Fibroblast of skin of right biceps (primary cell): ENCODE measurements at regions not wholly inside any gene's neighbourhood (a gene's known extent, or its start where the extent isn't known, plus 50 kb on each side); places are given as distances from the start of the nearest gene placed in this dataset.
A peak's percentile ranks its signal among the peaks of the same experiment; 100 is the strongest.

ENCODE experiments used
- DNase-seq: peaks from one replicate; pipeline ENCODE4 v3.0.0-alpha.2; 2013

DNA sequence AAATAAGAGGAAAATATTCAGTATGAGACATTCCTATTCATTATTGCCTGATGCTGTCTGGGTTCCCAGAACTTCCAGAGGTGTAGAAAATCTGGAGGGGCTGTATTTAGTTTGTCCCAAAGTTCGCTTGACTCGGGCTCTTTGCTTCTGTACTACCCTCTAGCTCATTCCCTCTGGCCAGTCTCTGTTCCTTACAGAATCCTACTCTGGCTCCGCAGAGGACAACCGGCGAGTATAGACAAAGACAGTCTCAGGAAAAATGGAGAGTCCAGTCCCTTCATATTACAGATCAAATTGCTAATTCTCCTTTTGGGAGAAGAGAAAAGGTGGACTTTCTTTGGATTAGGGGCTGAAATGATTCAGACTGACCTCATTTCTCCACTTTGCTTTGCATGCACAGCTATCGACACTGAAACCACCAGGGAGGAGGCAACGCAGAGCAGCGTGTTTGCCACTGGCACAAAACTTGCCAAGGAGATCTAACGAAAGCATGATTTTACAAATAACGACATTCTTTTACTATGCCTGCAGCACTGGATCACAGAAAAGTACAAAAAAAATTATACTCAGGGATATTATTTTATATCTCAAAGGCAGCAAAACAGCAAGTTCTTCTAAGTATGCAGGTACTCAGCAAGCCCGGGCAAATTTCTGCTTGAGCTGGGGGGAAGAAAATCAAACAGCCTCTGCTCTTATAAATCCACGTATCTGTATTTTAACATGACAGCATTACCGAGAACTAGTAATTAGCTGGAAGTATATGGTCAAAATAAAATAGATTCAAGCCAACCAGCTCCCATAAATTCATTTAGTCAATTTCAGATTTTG, 279.7 kb downstream of the NPR3 start:
- no peak for DNase-seq

DNA sequence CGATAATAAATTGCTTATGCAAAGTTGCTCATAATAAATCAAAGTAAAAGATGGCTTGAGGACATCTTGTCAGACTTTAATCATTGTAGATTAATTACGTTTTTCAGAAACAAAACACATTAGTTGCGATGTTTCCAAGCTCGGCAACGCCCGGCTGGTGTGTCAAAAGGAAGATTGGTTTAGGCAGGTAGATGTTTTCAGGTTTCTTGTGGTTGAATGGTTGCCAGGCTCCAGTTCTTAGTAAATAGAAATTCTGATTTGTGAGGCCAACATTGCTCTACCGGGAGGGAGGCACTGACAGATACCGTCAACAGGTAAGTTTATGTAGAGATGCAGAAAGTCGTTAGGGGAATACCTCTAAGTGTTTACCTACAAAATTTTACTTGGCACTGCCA, 280.3 kb downstream of the NPR3 start:
- DNase-seq = no peak

DNA sequence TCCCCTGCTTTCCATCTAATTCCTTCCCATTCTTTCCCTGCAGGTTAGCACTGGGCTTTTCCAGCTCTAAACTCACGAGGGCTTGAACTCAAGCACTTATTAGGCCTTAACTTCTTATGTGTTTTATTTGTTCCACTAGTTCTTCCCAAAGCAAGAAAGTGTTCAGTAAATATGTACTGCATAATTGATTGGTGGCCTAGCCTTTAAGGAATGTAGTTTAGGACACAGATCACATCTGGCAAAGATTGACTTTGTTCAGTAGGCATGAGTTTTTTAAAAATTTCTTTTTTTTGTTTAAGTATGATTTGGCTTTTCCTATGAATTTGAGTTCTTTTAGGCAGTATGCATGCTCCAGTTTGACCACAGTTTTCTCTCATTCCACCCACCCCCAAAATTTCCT, 285.2 kb downstream of the NPR3 start:
- no peak for DNase-seq

- no peak for DNase-seq
These were observed 297.8 kb downstream of the NPR3 start for GRCh38 chr5:33008751-33009418.

GRCh38 chr5:33010846-33011245, 299.7 kb downstream of the NPR3 start:
- DNase-seq = peak; percentile 59

DNA sequence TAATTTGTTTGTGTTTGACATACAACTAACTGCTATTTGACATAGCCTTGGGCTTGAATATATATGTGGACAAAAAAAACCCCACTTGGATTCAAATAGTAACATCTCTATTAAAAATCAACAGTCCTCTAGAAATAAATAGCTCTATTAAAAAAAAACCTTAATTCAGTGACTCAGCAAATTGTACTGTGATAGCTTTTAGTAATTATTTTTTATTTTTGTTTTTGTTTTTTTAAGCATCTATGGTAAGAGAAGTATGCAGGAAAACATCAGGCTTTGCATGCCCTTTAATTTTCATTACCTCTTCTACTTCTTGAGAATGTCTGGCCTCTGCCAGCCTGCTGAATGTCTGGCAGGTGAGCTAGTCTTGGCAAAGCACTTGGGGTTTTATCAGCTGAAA, 300.7 kb downstream of the NPR3 start:
- DNase-seq = no peak

DNA sequence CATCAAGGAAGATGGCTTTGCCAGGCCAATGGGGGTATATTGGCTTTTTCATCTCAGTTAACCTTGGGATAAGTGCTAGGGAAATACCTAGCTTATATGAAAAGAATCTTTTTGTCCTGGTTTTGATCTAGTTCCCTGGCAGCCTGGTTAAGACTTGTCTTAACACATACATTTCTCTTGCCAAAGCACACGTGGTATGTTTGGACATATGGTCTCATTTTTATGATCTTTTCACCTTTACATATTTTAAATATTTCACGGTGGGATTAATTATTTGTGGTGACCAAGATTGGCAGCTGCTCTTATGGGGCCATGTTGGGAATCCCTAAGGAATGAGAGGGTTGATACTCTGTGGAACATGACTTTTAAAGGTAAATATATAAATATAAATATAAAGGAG, 312.5 kb downstream of the NPR3 start:
- peak; percentile 48 for DNase-seq

- peak; percentile 59 for DNase-seq
These were observed 321.4 kb downstream of the NPR3 start for GRCh38 chr5:33032271-33033070.

DNA sequence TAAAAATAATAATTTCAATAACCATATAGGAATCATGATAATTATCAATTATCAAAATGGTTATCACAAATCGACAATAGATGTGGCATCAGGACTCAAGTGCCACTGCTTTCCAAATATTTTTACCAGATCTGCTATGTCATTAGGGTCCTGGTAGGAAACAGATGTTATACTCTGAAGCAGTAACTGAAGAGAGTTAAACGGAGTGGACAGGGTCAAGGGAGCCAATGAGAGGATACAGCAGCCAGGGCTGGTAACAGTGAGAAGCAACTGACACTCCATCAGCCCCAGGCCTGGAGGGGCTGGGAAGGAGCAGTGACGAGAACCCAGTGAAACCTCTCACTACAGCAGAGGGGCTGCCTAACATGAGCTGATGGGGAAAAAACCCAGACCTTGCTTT, 322.4 kb downstream of the NPR3 start:
- DNase-seq = no peak

DNA sequence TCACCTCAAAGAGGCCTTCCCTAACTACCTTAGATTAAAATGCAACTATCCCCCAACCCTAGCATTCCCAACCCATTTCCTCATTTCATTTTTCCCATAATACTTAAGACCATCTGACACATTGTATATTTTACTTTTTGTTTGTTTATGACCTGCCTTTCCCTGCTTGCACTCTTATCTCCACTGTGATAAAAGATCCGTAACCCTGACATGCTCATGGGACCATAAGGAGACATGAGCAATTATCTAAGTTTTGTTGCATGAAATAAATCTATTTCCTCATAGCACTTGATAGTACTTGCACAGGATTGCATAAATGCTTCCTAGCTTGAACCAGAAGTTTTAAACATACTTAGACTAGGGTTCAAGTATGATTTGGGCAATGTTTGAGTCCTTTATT, 323.7 kb downstream of the NPR3 start:
- DNase-seq = no peak

- DNase-seq = no peak
These were observed 324.9 kb downstream of the NPR3 start for GRCh38 chr5:33035851-33036527.

DNA sequence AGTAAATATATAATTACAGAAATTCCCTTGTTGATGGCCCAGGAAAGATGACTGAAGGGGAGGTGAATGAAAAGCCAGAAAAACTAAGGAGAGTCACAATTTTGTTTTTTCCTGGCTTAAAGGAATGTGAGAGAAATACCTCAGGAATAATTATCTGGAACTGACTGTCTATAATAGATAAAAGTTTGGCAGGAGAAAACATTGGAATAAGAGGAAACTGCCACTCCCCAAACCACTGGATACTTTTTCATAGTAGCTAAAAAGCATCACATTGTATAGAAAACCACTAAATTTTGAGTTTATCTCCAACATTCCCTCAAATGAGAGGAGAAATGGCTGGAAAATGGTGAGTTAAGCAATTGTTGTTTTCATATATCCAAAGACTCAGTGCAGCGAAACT, 326.0 kb downstream of the NPR3 start:
- DNase-seq = no peak

- no peak for DNase-seq
These were observed 330.5 kb downstream of the NPR3 start for GRCh38 chr5:33041586-33041985.

GRCh38 chr5:33043343-33043997, 332.3 kb downstream of the NPR3 start:
- no peak for DNase-seq

GRCh38 chr5:33046091-33046490, 335.0 kb downstream of the NPR3 start:
- DNase-seq = peak; percentile 24

GRCh38 chr5:33048315-33048714, 337.2 kb downstream of the NPR3 start:
- no peak for DNase-seq

- DNase-seq = no peak
These were observed 338.2 kb downstream of the NPR3 start for GRCh38 chr5:33049298-33049697.

GRCh38 chr5:33049842-33050241, 338.7 kb downstream of the NPR3 start:
- peak; percentile 94 for DNase-seq

GRCh38 chr5:33059081-33059480, 348.0 kb downstream of the NPR3 start:
- DNase-seq = peak; percentile 34

GRCh38 chr5:33065131-33065530, 354.0 kb downstream of the NPR3 start:
- DNase-seq = no peak

- no peak for DNase-seq
These were observed 356.2 kb downstream of the NPR3 start for GRCh38 chr5:33067291-33067690.

GRCh38 chr5:33068786-33069185, 357.7 kb downstream of the NPR3 start:
- DNase-seq = peak; percentile 37

DNA sequence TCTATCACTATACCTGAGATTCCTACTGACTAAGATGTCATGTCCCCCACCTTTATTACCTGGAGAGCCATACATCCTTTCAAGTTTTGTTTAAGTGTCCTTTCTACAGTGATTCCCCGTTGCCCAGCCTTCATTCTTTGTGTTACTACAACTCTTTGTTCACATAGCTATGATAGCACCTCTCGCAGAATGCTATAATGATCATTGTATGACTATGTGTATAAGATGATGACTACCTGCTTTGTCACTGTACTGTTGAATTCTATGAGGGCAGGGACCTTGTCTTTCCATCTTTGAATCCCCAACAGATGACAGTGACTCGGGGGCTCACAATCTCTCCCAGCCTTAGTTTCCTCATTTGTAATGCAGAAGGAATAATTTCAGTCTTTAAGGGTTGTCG, 361.2 kb downstream of the NPR3 start:
- DNase-seq = no peak
